Spleen (tissue), 7 donors: ENCODE measurements at regions not wholly inside any gene's neighbourhood (a gene's known extent, or its start where the extent isn't known, plus 50 kb on each side); places are given as distances from the start of the nearest gene placed in this dataset.

ENCODE experiments used
- CTCF ChIP-seq, 11 experiments: fragments of 200-600 bp in 7 of 11; fragments of 450-650 bp in 4 of 11; sonication (generic) in 4 of 11; IDR thresholded peaks in 8 of 11; conservative IDR thresholded peaks in 3 of 11; 1 replicate in 7 of 11; 2 replicates in 4 of 11; pipeline versions ENCODE4 v1.4.0 to v1.8.0; 2016 to 2021; ENCODE audit warnings: antibody characterized with exemption in 11 of 11, inconsistent platforms in 4 of 11, mild to moderate bottlenecking in 1 of 11
- POLR2A ChIP-seq, 3 donors: fragments of 450-650 bp; IDR thresholded peaks; one replicate each; pipeline ENCODE4 v1.5.1; 2017; ENCODE audit warnings: antibody characterized with exemption in 3 of 3, mild to moderate bottlenecking in 1 of 3
- donor health status: DM: no; HTN: no; CAD: no; lungs with moderate emphysema.
- donor health status: DM: no; HTN: no; CAD: no.
- donor health status: DM: no; HTN: no; CAD: no.

- TF ChIP-seq CTCF (IDR thresholded peaks at IDR 0.05 in 8 of 11, conservative IDR thresholded peaks at IDR 0.05 in 3 of 11): no peak
- TF ChIP-seq POLR2A (IDR thresholded peaks at IDR 0.05): no peak
Observed at GRCh38 chr2:168314236-168314635, 66.8 kb upstream of the STK39 start.
